HepG2 (cell line): ENCODE measurements at regions not wholly inside any gene's neighbourhood (a gene's known extent, or its start where the extent isn't known, plus 50 kb on each side); places are given as distances from the start of the nearest gene placed in this dataset.
A peak's percentile ranks its signal among the peaks of the same experiment; 100 is the strongest.

Experiments
- ELF1 ChIP-seq: sonication (generic); formaldehyde crosslinking; IDR thresholded peaks from 2 replicates; pipeline ENCODE4 v1.4.0; 2020; ENCODE audit warnings: missing genetic modification reagents
- IRF9 ChIP-seq: sonication (generic); formaldehyde crosslinking; IDR thresholded peaks from 2 replicates; pipeline ENCODE4 v1.8.0; 2022; ENCODE audit warnings: missing genetic modification reagents, mild to moderate bottlenecking, borderline replicate concordance
- KAT7 ChIP-seq: IDR thresholded peaks from 2 replicates; pipeline ENCODE4 v1.6.1; 2018; ENCODE audit warnings: borderline replicate concordance, missing compliant biosample characterization
- KDM5B ChIP-seq: sonication (generic); formaldehyde crosslinking; IDR thresholded peaks from 2 replicates; pipeline ENCODE4 v1.4.0; 2020; ENCODE audit warnings: missing genetic modification reagents, mild to moderate bottlenecking, borderline replicate concordance
- KLF16 ChIP-seq, 2 experiments: sonication (generic) in 1 of 2; formaldehyde crosslinking in 1 of 2; IDR thresholded peaks; 2 replicates each; pipeline versions ENCODE4 v1.6.1 to v1.8.0; 2016 to 2023; ENCODE audit warnings: missing genetic modification reagents in 2 of 2, missing compliant biosample characterization in 1 of 2
- MED8 ChIP-seq: sonication (generic); formaldehyde crosslinking; IDR thresholded peaks from 2 replicates; pipeline ENCODE4 v1.8.1; 2023; ENCODE audit warnings: mild to moderate bottlenecking, missing genetic modification reagents; ENCODE audit not compliant: insufficient replicate concordance
- SAP130 ChIP-seq: IDR thresholded peaks from 2 replicates; pipeline ENCODE4 v1.6.1; 2016; ENCODE audit warnings: low read depth
- SIN3A ChIP-seq: IDR thresholded peaks from 2 replicates; pipeline ENCODE4 v1.6.1; 2011; ENCODE audit warnings: low read depth, mild to moderate bottlenecking, control low read depth, low read length, borderline replicate concordance
- SKI ChIP-seq: fragments of 450-650 bp; IDR thresholded peaks from one replicate; pipeline ENCODE4 v1.6.1; 2018; ENCODE audit warnings: mild to moderate bottlenecking; ENCODE audit not compliant: partially characterized antibody
- TAF1 ChIP-seq: sonication (generic); formaldehyde crosslinking; IDR thresholded peaks from 2 replicates; pipeline ENCODE4 v1.4.0; 2020; ENCODE audit warnings: missing genetic modification reagents
- TAF15 ChIP-seq: fragments of 200-400 bp; formaldehyde crosslinking; IDR thresholded peaks from one replicate; pipeline ENCODE4 v1.6.1; 2018; ENCODE audit warnings: mild to moderate bottlenecking, low read depth, low read length; ENCODE audit not compliant: poor library complexity, severe bottlenecking
- TOPORS ChIP-seq: sonication (generic); formaldehyde crosslinking; IDR thresholded peaks from 2 replicates; pipeline ENCODE4 v1.8.0; 2023; ENCODE audit warnings: mild to moderate bottlenecking, missing genetic modification reagents
- ZBTB10 ChIP-seq: sonication (generic); formaldehyde crosslinking; IDR thresholded peaks from 2 replicates; pipeline ENCODE4 v1.4.0; 2020; ENCODE audit warnings: missing genetic modification reagents, borderline replicate concordance
- ZBTB21 ChIP-seq: sonication (generic); formaldehyde crosslinking; IDR thresholded peaks from 2 replicates; pipeline ENCODE4 v1.4.0; 2020; ENCODE audit warnings: missing genetic modification reagents
- ZBTB7B ChIP-seq: sonication (generic); formaldehyde crosslinking; IDR thresholded peaks from 2 replicates; pipeline ENCODE4 v1.4.0; 2020; ENCODE audit warnings: missing genetic modification reagents
- ZFP41 ChIP-seq: sonication (generic); formaldehyde crosslinking; IDR thresholded peaks from 2 replicates; pipeline ENCODE4 v1.4.0; 2020; ENCODE audit warnings: mild to moderate bottlenecking, missing genetic modification reagents, borderline replicate concordance
- ZNF274 ChIP-seq: sonication (generic); formaldehyde crosslinking; IDR thresholded peaks from 2 replicates; pipeline ENCODE4 v1.5.1; 2020; ENCODE audit warnings: mild to moderate bottlenecking, missing genetic modification reagents
- ZNF350 ChIP-seq: sonication (generic); formaldehyde crosslinking; IDR thresholded peaks from 2 replicates; pipeline ENCODE4 v1.4.0; 2020; ENCODE audit warnings: mild to moderate bottlenecking, low read depth, missing genetic modification reagents, borderline replicate concordance
- ZNF446 ChIP-seq: sonication (generic); formaldehyde crosslinking; IDR thresholded peaks from 2 replicates; pipeline ENCODE4 v1.5.0; 2020; ENCODE audit warnings: mild to moderate bottlenecking, missing genetic modification reagents
- ZNF512 ChIP-seq: sonication (generic); formaldehyde crosslinking; IDR thresholded peaks from 2 replicates; pipeline ENCODE4 v1.4.0; 2020; ENCODE audit warnings: mild to moderate bottlenecking, missing genetic modification reagents
- ZNF597 ChIP-seq: sonication (generic); formaldehyde crosslinking; IDR thresholded peaks from 2 replicates; pipeline ENCODE4 v1.5.0; 2020; ENCODE audit warnings: missing genetic modification reagents
- ZNF619 ChIP-seq: sonication (generic); formaldehyde crosslinking; IDR thresholded peaks from 2 replicates; pipeline ENCODE4 v1.4.0; 2020; ENCODE audit warnings: mild to moderate bottlenecking, missing genetic modification reagents
- ZNF749 ChIP-seq: sonication (generic); formaldehyde crosslinking; IDR thresholded peaks from 2 replicates; pipeline ENCODE4 v1.8.0; 2022; ENCODE audit warnings: mild to moderate bottlenecking, missing genetic modification reagents, moderate library complexity, borderline replicate concordance
- ZNF75D ChIP-seq: sonication (generic); formaldehyde crosslinking; IDR thresholded peaks from 2 replicates; pipeline ENCODE4 v1.8.1; 2023; ENCODE audit warnings: missing genetic modification reagents, mild to moderate bottlenecking, borderline replicate concordance
- TF ChIP-seq, protein P1 (sequence below): IDR thresholded peaks from 2 replicates; pipeline ENCODE4 v1.6.1; 2016; ENCODE audit warnings: mild to moderate bottlenecking, missing biosample characterization, missing genetic modification reagents

DNA sequence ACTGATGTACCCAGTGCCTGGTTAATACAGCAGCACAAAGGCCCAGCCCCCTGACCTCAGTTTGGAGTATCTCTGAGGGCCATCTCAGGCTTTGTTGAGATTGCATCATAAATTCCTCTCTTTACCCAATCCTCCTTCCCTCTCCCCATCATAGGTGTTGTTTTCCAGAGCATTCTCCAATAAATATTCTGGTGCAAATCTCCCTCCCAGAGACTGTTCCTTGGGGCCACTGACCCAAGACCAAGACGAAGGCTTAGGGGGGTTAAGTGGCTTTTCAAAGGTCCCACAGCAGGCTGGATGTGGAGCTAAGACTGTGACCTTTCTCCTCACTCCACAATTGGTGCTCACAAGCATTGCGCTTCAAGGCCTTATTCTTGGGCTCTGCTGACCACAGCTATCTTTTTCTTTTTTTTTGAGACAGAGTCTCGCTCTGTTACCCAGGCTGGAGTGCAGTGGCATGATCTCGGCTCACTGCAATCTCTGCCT lies 72.4 kb upstream of the ZMYND8 start (continued):
- TF ChIP-seq ZNF274 (CRISPR knock-in tag): no peak
- TF ChIP-seq, protein P1, sequence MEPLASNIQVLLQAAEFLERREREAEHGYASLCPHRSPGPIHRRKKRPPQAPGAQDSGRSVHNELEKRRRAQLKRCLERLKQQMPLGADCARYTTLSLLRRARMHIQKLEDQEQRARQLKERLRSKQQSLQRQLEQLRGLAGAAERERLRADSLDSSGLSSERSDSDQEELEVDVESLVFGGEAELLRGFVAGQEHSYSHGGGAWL (CRISPR knock-in tag): no peak
- TF ChIP-seq ELF1 (CRISPR knock-in tag): peak; percentile 26; the same call in 1 of the 2 replicates
- TF ChIP-seq ZBTB7B (CRISPR knock-in tag): peak; percentile 62
- TF ChIP-seq ZNF350 (CRISPR knock-in tag): 0 out of 2 replicates have a peak, but pooled peaks have one; percentile 39
- TF ChIP-seq ZBTB21 (CRISPR knock-in tag): no peak
- TF ChIP-seq KDM5B (CRISPR knock-in tag): no peak
- no peak for TF ChIP-seq ZNF446 (CRISPR knock-in tag)
- TF ChIP-seq ZNF512 (CRISPR knock-in tag): no peak
- no peak for TF ChIP-seq ZBTB10 (CRISPR knock-in tag)
- TF ChIP-seq MED8 (CRISPR knock-in tag): no peak
- no peak for TF ChIP-seq TAF15
- TF ChIP-seq TAF1: peak; percentile 19; the same call in 1 of the 2 replicates
- no peak for TF ChIP-seq ZFP41
- TF ChIP-seq SAP130 (CRISPR knock-in tag): 0 out of 2 replicates have a peak, but pooled peaks have one; percentile 9
- TF ChIP-seq SIN3A: no peak
- no peak for TF ChIP-seq TOPORS (CRISPR knock-in tag)
- no peak for TF ChIP-seq ZNF619
- no peak; a peak in 1 of 4 replicates for TF ChIP-seq KLF16 (CRISPR knock-in tag; IDR thresholded peaks at IDR 0.05)
- TF ChIP-seq SKI: no peak
- no peak; the same call in 1 of the 2 replicates for TF ChIP-seq KAT7 (CRISPR knock-in tag)
- no peak for TF ChIP-seq ZNF75D (CRISPR knock-in tag)
- no peak for TF ChIP-seq IRF9 (CRISPR knock-in tag)
- TF ChIP-seq ZNF749 (CRISPR knock-in tag): no peak
- no peak for TF ChIP-seq ZNF597 (CRISPR knock-in tag)
